Dermis blood vessel endothelial cell (primary cell): ENCODE measurements at regions not wholly inside any gene's neighbourhood (a gene's known extent, or its start where the extent isn't known, plus 50 kb on each side); places are given as distances from the start of the nearest gene placed in this dataset.

Experiments
- DNase-seq: peaks from one replicate; pipeline ENCODE4 v3.0.0; 2010

- DNase-seq: no peak
Measured at GRCh38 chr10:129345763-129346162, 121.3 kb upstream of the MGMT start.

- no peak for DNase-seq
Measured at GRCh38 chr10:129350690-129351089, 116.4 kb upstream of the MGMT start.

GRCh38 chr10:129353101-129353500 lies 113.9 kb upstream of the MGMT start:
- DNase-seq: no peak

GRCh38 chr10:129360046-129360445 lies 107.0 kb upstream of the MGMT start:
- DNase-seq: no peak

- no peak for DNase-seq
Measured at GRCh38 chr10:129361676-129362376, 105.2 kb upstream of the MGMT start.

- DNase-seq: no peak
Measured at GRCh38 chr10:129364949-129365348, 102.1 kb upstream of the MGMT start.

GRCh38 chr10:129365767-129366402 lies 101.2 kb upstream of the MGMT start:
- DNase-seq: peak; percentile 1

GRCh38 chr10:129366450-129366849 lies 100.6 kb upstream of the MGMT start:
- DNase-seq: no peak

- no peak for DNase-seq
Measured at GRCh38 chr10:129369566-129369965, 97.5 kb upstream of the MGMT start.

GRCh38 chr10:129371541-129371940 lies 95.5 kb upstream of the MGMT start:
- DNase-seq: no peak

- DNase-seq: no peak
Measured at GRCh38 chr10:129372172-129372571, 94.9 kb upstream of the MGMT start.

GRCh38 chr10:129373231-129373630 lies 93.8 kb upstream of the MGMT start:
- no peak for DNase-seq

- no peak for DNase-seq
Measured at GRCh38 chr10:129373718-129374117, 93.3 kb upstream of the MGMT start.

- DNase-seq: no peak
Measured at GRCh38 chr10:129375171-129375570, 91.9 kb upstream of the MGMT start.

GRCh38 chr10:129375912-129376311 lies 91.1 kb upstream of the MGMT start:
- DNase-seq: no peak

GRCh38 chr10:129380279-129380678 lies 86.8 kb upstream of the MGMT start:
- no peak for DNase-seq

- DNase-seq: no peak
Measured at GRCh38 chr10:129381741-129382140, 85.3 kb upstream of the MGMT start.

GRCh38 chr10:129382401-129382800 lies 84.6 kb upstream of the MGMT start:
- DNase-seq: no peak

GRCh38 chr10:129383651-129384050 lies 83.4 kb upstream of the MGMT start:
- DNase-seq: no peak

- DNase-seq: no peak
Measured at GRCh38 chr10:129385600-129385999, 81.4 kb upstream of the MGMT start.

GRCh38 chr10:129386415-129387257 lies 80.4 kb upstream of the MGMT start:
- DNase-seq: peak; percentile 42

- DNase-seq: no peak
Measured at GRCh38 chr10:129387258-129387525, 79.8 kb upstream of the MGMT start.

GRCh38 chr10:129388435-129388834 lies 78.6 kb upstream of the MGMT start:
- no peak for DNase-seq

- DNase-seq: no peak
Measured at GRCh38 chr10:129389194-129389593, 77.8 kb upstream of the MGMT start.
